ENCODE measurements at regions not wholly inside any gene's neighbourhood (a gene's known extent, or its start where the extent isn't known, plus 50 kb on each side); places are given as distances from the start of the nearest gene placed in this dataset.
"Not testable (repeated sequence)": the region's sequence is repeated elsewhere in the genome, so short reads cannot be mapped to it uniquely, and the experiment has no call there.

DNA sequence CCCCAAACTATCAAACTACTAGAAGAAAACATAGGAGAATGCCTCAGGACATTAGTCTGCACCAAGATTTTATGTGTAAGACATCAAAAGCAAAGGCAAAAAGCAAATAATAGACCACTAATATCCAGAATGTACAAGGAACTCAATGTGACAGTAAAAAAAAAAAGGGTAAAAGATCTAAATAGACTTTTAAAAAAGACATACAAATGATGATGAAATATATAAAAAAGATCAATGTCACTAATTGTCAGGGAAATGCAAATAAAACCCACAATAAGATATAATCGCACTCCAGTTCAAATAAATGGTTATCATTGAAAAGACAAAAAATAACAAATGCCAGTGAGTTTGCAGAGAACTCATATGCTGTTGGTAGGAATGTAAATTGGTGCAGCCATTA lies 118.3 kb upstream of the DUSP22 start:
- intact Hi-C loops (cut with DNase I): no loop called here
- ATAC-seq: no peak
- H3K4me1 ChIP-seq: no peaks in the 10 kb centered on the region
- TF ChIP-seq, protein P1, sequence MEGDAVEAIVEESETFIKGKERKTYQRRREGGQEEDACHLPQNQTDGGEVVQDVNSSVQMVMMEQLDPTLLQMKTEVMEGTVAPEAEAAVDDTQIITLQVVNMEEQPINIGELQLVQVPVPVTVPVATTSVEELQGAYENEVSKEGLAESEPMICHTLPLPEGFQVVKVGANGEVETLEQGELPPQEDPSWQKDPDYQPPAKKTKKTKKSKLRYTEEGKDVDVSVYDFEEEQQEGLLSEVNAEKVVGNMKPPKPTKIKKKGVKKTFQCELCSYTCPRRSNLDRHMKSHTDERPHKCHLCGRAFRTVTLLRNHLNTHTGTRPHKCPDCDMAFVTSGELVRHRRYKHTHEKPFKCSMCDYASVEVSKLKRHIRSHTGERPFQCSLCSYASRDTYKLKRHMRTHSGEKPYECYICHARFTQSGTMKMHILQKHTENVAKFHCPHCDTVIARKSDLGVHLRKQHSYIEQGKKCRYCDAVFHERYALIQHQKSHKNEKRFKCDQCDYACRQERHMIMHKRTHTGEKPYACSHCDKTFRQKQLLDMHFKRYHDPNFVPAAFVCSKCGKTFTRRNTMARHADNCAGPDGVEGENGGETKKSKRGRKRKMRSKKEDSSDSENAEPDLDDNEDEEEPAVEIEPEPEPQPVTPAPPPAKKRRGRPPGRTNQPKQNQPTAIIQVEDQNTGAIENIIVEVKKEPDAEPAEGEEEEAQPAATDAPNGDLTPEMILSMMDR (IDR thresholded peaks at IDR 0.05): no peak
- no peak overlapping the region for H3K4me3 ChIP-seq
- no peaks in the 10 kb centered on the region for H3K9me3 ChIP-seq
- no peak overlapping the region for H3K27ac ChIP-seq
- H3K27me3 ChIP-seq (ENCODE audit: low read depth): no peaks in the 10 kb centered on the region
- H3K36me3 ChIP-seq: no peaks in the 10 kb centered on the region
- no peak for DNase-seq

DNA sequence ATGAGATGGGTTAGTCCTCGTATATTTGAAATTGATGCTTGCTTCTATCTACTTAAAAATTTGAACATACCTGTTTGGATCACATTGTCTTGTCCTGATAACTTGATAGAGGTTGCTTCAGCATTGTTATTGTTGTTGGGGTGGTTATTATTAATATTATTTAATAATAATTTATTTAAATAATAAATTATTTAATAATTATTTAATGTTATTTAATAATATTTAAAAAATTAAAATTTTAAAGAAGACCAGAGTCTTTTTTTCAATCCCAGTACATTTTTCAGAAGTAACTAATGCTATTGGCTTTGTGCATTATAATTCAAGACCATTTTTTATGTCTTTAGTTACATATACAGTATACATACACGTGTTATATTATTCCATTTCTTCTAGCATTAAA lies 116.6 kb upstream of the DUSP22 start:
- Histone ChIP-seq H3K27ac (no peak overlapping the region), H3K36me3 (no peaks in the 10 kb centered on the region), H3K4me3 (no peak overlapping the region), H3K4me1 (no peaks in the 10 kb centered on the region), H3K27me3 (ENCODE audit: low read depth) (no peaks in the 10 kb centered on the region), H3K9me3 (no peaks in the 10 kb centered on the region)
- intact Hi-C loops (cut with DNase I): no loop called here
- TF ChIP-seq, protein P1 (IDR thresholded peaks at IDR 0.05): no peak
- no peak for DNase-seq
- ATAC-seq: no peak

DNA sequence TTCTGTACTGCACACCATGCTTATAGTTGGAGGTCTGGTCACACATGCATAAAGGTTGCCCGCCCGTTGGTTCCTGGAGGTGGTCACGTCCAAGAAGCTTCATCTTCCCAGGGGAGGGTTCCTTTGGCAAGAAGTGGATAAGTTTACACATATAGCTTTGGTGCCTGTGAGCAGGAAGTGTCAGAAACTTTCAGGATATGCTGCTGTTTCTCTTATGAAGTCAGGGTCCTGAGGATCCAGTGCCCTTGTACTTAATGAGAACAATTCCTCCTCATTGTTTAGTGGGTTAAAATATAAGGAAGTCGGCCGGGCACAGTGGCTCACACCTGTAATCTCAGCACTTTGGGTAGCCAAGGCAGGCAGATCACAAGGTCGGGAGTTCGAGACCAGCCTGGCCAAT lies 115.5 kb upstream of the DUSP22 start:
- Histone ChIP-seq H3K27me3 (ENCODE audit: low read depth) (no peaks in the 10 kb centered on the region), H3K4me1 (no peaks in the 10 kb centered on the region), H3K4me3 (no peak overlapping the region), H3K27ac (no peak overlapping the region), H3K36me3 (no peaks in the 10 kb centered on the region), H3K9me3 (no peaks in the 10 kb centered on the region)
- TF ChIP-seq, protein P1 (IDR thresholded peaks at IDR 0.05): no peak
- intact Hi-C loops (cut with DNase I): no loop called here
- ATAC-seq: no peak
- no peak for DNase-seq

DNA sequence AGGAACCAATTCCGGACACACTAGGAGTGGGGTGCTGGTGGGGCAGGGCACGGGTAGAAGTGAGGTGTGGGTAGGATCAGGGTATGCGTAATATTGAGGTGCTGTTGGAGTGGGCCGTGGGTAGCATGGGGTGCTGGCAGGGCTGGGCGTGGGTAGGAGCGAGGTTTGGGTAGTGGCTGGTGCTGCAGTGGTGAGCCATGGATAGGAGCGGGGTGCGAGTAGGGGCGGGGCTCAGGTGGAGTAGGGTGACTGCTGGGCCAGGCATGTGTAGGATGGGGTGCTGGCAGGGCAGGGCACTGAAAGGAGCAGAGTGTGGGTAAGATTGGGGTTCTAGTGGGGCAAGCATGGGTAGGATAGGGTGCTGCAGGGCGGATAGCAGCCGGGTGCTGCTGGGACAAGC lies 114.2 kb upstream of the DUSP22 start:
- Histone ChIP-seq H3K27me3 (ENCODE audit: low read depth) (no peaks in the 10 kb centered on the region), H3K9me3 (no peaks in the 10 kb centered on the region), H3K4me1 (no peaks in the 10 kb centered on the region), H3K27ac (no peak overlapping the region), H3K4me3 (no peak overlapping the region), H3K36me3 (no peaks in the 10 kb centered on the region)
- intact Hi-C loops (cut with DNase I): no loop called here
- ATAC-seq: peak; percentile 14 to 39
- TF ChIP-seq, protein P1 (IDR thresholded peaks at IDR 0.05): no peak
- DNase-seq: no peak

DNA sequence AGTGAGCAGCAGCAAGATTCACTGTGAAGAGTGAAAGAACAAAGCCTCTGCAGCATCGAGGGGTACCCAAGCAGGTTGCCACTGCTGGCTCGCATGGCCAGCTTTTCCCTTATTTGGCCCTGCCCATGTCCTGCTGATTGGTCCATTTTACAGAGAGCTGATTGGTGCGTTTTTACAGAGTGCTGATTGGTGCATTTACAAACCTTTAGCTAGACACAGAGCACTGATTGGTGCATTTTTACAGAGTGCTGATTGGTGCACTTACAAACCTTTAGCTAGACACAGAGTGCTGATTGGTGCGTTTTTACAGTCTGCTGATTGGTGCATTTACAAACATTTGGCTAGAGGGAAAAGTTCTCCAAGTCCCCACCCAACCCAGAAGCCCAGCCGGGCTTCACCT lies 113.4 kb upstream of the DUSP22 start:
- H3K36me3 ChIP-seq; DNase-seq; H3K9me3 ChIP-seq; H3K27ac ChIP-seq; H3K4me3 ChIP-seq; H3K27me3 ChIP-seq (ENCODE audit: low read depth); H3K4me1 ChIP-seq; intact Hi-C loops (cut with DNase I); ATAC-seq: not testable (repeated sequence)

DNA sequence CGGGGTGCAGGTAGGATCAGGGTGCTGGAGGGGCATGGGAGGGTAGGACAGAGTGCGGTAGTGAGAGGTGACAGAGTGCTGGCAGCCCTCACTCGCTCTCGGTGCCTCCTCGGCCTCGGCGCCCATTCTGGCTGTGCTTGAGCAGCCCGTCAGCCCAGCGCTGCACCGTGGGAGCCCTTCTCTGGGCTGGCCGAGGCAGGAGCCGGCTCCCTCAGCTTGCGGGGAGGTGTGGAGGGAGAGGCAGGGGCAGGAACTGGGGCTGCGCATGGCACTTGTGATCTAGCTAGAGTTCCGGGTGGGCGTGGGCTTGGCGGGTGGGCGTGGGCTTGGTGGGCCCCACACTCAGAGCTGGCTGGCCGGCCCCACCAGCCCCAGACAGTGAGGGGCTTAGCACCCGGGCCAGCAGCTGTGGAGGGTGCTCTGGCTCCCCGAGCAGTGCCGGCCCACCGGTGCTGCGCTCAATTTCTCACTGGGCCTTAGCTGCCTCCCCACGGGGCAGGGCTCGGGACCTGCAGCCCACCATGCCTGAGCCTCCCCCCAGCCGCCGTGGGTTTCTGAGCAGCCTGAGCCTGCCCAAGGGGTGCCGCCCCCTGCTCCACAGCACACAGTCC lies 112.8 kb upstream of the DUSP22 start:
- H3K9me3 ChIP-seq: no peaks in the 10 kb centered on the region
- TF ChIP-seq, protein P1 (IDR thresholded peaks at IDR 0.05): no peak
- intact Hi-C loops (cut with DNase I): no loop called here
- peak in 1 of 2 donors; percentile 45 for ATAC-seq
- no peak overlapping the region for H3K4me3 ChIP-seq
- no peaks in the 10 kb centered on the region for H3K4me1 ChIP-seq
- no peak for DNase-seq
- no peak overlapping the region for H3K27ac ChIP-seq
- no peaks in the 10 kb centered on the region for H3K36me3 ChIP-seq
- no peaks in the 10 kb centered on the region for H3K27me3 ChIP-seq (ENCODE audit: low read depth)

DNA sequence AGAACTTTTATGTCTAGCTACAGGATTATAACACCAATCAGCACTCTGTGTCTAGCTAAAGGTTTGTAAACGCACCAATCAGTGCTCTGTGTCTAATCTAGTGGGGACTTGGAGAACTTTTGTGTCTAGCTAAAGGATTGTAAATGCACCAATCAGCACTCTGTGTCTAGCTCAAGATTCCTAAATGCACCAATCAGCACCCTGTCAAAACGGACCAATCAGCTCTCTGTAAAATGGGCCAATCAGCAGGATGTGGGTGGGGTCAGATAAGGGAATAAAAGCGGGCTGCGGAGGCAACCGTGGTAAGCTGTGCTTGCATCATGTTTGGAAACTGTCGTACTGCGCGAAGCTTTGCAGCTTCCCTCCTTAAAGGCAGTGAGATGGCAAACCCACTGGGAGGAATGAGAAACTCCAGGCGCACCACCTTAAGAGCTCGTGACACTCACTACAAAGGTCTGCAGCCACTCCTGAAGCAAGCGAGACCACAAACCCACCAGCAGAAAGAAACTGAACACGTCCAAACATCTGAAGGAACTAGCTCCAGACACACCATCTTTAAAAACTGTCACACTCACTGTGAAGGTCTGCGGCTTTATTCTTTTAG lies 112.1 kb upstream of the DUSP22 start:
- H3K27ac ChIP-seq, ATAC-seq: not testable (repeated sequence)

More for the DNA sequence above, 112.1 kb upstream of the DUSP22 start:
- H3K4me3 ChIP-seq; H3K36me3 ChIP-seq; DNase-seq; H3K27me3 ChIP-seq (ENCODE audit: low read depth); H3K9me3 ChIP-seq; H3K4me1 ChIP-seq; intact Hi-C loops (cut with DNase I): not testable (repeated sequence)

All from lower lobe of right lung (tissue), 2 donors.